ENCODE measurements at regions not wholly inside any gene's neighbourhood (a gene's known extent, or its start where the extent isn't known, plus 50 kb on each side); places are given as distances from the start of the nearest gene placed in this dataset.

DNA sequence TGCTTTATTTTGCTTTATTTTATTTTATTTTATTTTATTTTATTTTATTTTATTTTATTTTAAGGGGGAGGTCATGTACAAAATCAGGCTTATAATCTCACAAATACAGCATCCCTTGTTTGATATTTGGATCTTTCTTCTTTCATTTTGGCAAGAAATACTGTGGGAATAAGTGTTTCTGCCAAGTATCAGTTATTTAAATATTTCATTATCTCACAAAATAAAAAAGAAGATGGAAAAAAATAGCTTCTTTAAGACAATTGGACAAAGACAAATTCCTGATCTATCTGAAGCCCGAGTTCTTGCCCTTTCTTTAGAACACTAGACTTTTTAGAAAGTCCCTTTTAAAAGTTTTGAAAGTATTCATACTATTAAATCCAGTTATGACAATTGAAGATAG, 560.5 kb upstream of the ZEB2 start:
- TF ChIP-seq CTCF (conservative IDR thresholded peaks at IDR 0.05; ENCODE audit: low read depth in 2 of 2) (no peak), EZH2phosphoT487 (IDR thresholded peaks at IDR 0.05; ENCODE audit: unreplicated experiment) (no peak), POLR2AphosphoS5 (IDR thresholded peaks at IDR 0.05; ENCODE audit: low read depth) (no peak), EZH2 (IDR thresholded peaks at IDR 0.05; ENCODE audit: low read depth, unreplicated experiment) (no peak)

Data from GM23338 (cell line).